GM12872 (cell line): ENCODE measurements at regions not wholly inside any gene's neighbourhood (a gene's known extent, or its start where the extent isn't known, plus 50 kb on each side); places are given as distances from the start of the nearest gene placed in this dataset.
A peak's percentile ranks its signal among the peaks of the same experiment; 100 is the strongest.

Experiments used
- TF ChIP-seq, protein P1 (sequence below): IDR thresholded peaks from 3 replicates; pipeline ENCODE4 v1.5.1; 2011; ENCODE audit warnings: low read depth, mild to moderate bottlenecking, low read length, moderate library complexity; ENCODE audit not compliant: insufficient read depth

DNA sequence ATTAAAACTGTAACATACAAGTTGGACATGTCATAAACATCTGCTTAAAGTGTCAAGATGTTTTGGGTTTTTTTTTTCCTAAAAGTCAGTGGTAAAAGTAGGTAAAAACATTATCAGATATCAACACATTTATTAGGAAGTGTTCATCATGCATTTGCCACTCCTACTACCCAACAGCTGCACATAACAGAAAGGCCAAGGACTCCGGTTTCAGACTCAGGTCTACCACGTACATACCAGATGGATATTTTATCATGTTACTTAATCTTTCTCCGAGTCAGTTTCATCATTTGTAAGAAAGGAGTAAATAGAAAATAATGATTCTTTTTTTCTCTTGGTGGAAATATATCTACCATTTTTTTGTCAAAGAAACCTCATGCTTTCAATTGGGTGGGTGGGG lies 192.3 kb downstream of the UBE2E3 start:
- TF ChIP-seq, protein P1, sequence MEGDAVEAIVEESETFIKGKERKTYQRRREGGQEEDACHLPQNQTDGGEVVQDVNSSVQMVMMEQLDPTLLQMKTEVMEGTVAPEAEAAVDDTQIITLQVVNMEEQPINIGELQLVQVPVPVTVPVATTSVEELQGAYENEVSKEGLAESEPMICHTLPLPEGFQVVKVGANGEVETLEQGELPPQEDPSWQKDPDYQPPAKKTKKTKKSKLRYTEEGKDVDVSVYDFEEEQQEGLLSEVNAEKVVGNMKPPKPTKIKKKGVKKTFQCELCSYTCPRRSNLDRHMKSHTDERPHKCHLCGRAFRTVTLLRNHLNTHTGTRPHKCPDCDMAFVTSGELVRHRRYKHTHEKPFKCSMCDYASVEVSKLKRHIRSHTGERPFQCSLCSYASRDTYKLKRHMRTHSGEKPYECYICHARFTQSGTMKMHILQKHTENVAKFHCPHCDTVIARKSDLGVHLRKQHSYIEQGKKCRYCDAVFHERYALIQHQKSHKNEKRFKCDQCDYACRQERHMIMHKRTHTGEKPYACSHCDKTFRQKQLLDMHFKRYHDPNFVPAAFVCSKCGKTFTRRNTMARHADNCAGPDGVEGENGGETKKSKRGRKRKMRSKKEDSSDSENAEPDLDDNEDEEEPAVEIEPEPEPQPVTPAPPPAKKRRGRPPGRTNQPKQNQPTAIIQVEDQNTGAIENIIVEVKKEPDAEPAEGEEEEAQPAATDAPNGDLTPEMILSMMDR = no peak

DNA sequence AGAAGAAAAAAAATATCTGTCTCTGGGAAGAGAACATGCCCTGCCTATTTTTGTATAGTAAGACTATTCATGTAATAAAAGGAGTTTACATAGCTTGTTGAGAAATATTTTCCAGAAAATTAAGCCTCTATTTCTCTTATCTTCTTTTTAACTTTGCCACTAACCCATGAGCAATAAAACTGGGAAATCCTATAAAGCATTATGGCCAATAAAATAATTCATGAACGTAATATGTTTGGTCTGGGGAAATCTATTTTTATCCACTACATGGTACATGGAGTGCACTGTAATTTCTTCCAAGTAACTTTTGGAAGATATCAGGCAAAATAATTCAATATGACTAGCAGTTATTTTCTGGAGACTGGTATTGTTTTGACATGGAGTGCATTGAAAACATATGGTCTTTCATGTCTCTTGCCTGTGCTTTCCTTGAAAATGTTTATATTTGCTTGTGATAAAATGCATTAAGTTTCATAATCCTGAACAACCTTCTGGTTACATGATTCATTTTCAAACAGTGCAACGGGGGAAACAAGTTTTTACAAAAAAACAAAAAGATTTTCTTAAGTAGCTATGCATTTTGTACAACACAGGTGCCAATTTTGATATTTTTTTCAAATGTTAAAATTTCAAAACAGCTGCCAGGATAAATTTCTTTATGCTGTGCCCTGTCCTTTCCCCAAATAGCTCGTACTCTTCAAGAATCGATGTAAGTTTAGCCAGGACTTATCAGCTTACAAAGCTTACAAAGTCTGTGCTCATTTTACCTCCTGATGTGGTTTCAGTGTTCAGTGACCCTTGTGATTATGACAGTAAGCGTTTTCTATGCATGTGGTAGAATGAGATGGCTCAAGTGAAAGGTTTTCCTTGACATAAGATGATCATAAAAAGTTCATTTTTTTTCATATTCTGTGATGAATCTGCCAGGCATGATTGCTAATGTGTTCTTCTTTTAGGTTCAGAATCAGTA lies 194.5 kb downstream of the UBE2E3 start:
- TF ChIP-seq, protein P1 = no peak

DNA sequence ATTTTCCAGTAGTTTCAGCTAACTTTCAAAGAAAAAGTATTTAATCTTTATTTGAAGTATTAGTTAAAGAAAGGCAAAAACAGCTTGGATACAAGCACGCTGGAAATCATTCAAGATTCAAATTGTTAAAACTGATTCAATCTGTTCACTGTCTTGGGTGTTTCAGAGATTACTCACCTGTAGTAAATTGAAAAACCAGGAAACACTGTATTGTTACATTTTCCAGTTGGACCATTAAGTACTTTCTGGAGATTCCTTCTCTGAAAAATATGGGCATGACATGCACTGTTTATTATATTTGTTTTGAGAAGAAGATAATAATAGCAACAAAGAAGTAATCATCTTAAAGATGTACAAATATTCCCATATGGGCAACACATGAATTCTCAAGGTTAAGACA lies 196.1 kb downstream of the UBE2E3 start:
- TF ChIP-seq, protein P1 = no peak

DNA sequence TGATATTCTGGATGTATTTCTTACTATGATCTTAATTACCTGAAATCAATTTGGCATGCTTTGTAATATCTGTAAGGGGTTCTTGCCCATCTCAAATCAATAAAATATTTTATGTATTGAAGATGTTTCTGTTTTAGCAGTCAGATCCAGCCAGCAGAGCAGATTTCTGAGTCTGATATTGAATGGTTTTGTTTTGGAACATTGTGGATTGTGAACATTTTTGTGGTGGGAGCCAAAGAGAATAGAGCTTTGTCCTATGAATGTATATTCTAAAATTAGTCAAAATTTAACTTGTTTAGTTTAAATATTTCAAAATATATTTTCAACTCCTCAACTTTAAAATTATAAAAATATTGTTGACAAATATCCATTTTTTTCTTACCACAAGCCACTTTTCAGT lies 197.0 kb downstream of the UBE2E3 start:
- TF ChIP-seq, protein P1 = no peak

DNA sequence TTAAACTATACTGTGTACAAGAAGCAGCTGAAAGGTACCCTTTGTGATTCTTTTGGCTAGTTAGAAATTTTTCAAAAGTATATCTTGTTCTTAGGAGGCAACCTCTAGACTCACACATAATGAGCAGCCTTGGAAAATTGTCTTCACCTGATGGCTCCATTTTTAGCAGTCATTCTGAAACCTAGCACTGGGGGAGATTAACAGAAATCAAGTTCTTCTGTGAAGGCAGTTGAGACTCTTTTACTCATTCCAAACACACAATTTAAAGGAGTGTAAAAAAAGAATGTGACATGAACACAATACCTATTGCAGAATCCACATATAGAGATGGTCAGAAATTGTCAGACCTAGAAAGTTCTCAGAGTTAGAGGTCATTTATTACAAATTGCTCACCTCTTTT lies 197.7 kb downstream of the UBE2E3 start:
- TF ChIP-seq, protein P1 = no peak

DNA sequence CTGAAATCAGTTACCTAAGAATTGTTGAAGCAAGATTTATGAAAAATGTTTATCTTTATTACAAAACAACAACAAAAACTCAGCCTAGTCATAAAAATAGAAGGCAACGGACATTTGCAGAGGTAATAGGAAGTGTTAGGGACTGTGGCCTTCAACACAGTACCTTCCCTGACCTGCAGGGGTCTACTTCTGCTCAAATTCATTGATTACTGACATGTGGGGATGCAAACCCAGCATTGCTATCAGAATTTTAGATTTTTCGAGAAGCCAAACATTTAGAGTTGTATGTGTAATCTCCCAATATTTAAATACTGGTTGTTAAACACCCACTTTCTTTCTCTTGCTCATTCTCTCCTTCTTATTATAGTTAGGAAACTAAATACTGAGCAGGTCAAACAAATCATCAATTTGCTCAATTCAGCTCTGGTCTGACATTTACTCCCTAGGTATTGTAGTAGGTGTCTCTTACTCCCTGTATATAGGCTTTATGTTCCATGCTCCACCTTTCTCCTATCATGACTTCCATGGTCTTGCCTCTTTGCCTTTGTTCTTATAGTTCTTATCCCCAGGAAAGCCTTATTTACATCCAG lies 198.5 kb downstream of the UBE2E3 start:
- TF ChIP-seq, protein P1 = peak; percentile 68

DNA sequence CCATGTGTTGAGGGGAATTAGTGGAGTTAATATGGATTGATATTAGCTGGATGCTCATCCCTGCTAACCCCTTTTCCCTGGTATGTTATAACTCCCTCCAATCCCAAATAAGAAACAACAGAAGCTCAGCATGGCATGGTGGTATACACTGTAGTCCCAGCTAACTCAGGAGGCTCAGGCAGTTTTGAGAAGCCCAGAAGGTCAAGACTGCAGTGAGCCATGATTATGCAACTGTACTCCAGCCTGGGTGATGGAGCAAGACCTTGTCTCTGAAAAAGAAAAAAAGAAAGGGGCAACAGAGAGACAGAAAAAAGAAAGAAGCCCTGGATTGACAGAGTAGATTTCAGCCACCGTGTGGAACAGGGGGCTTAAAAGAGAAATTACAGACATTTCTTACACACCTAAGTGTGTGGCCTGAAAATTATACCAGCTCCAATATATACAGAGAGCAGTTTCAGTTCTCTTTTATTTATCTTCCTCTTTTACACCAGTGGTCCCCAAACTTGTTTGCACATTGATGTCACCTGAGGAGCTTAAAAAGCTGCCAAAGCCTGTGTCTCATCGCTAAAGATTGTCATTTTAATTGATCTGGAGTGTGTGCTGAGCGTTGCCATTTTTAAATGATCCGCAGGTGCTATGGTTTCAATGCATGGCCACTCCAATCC lies 203.6 kb downstream of the UBE2E3 start:
- TF ChIP-seq, protein P1 = no peak
